Skeletal muscle satellite cell (primary cell): ENCODE measurements at regions not wholly inside any gene's neighbourhood (a gene's known extent, or its start where the extent isn't known, plus 50 kb on each side); places are given as distances from the start of the nearest gene placed in this dataset.
A peak's percentile ranks its signal among the peaks of the same experiment; 100 is the strongest.

Experiments used
- H3K27me3 ChIP-seq: 2 replicates; pipeline ENCODE4 v1.7.0; 2013; ENCODE audit warnings: low read length; ENCODE audit not compliant: control insufficient read depth, insufficient read depth
- H3K36me3 ChIP-seq: 2 replicates; pipeline ENCODE4 v1.7.0; 2013; ENCODE audit warnings: mild to moderate bottlenecking, control low read depth, low read length; ENCODE audit not compliant: insufficient read depth
- H3K4me1 ChIP-seq: 2 replicates; pipeline ENCODE4 v1.7.0; 2013; ENCODE audit warnings: low read length; ENCODE audit not compliant: control insufficient read depth, insufficient read depth
- H3K4me2 ChIP-seq: 2 replicates; pipeline ENCODE4 v1.7.0; 2013; ENCODE audit warnings: mild to moderate bottlenecking, low read length
- H3K4me3 ChIP-seq: 2 replicates; pipeline ENCODE4 v1.7.0; 2013; ENCODE audit warnings: low read length
- H3K9ac ChIP-seq: 2 replicates; pipeline ENCODE4 v1.7.0; 2013; ENCODE audit warnings: mild to moderate bottlenecking, low read depth, low read length, moderate library complexity
- H3K9me3 ChIP-seq: replicated peaks from 2 replicates; pipeline ENCODE4 v1.7.0; 2013; ENCODE audit warnings: mild to moderate bottlenecking, control low read depth, low read length

DNA sequence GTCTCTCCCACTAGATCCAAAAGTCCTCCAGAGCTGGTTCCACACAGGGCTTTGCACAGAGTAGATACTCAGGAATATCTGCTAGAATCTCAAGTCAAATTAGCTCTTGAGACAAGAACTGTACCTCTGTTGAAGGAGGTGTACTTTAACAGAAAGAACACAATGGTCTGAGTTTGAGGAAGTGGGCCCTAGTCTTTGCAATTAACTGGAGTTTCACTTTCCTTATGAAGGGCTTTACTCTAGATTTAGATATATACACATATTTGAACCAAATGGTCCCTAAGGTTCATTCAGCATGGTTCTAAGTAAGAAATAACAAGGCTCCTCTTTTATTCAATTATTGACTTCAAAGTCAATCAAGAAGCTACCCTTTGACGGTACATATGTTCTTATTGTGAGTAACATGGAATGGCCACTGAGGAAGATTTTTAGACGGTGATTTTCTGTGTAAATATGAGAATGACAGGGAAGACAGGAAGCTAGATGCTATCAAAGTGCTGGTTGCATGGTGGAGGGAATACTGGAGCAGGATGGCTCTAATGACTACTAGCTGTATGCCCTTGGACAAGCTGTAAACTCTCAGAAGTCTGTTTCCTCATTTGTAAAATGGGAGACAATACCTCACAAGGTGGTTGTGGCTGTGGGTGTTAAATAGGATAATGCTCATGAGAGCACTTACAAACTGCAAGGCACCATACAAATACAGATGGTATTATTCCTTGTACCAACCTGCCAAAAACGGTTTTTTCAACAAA, 73.5 kb upstream of the SERTAD2 start:
- Histone ChIP-seq H3K4me1 (peaks cover 31% of the 10 kb centered on the region), H3K4me3 (no peak overlapping the region), H3K9ac (no peak overlapping the region), H3K36me3 (no peaks in the 10 kb centered on the region), H3K4me2 (no peak overlapping the region), H3K27me3 (no peaks in the 10 kb centered on the region), H3K9me3 (no peaks in the 10 kb centered on the region)

DNA sequence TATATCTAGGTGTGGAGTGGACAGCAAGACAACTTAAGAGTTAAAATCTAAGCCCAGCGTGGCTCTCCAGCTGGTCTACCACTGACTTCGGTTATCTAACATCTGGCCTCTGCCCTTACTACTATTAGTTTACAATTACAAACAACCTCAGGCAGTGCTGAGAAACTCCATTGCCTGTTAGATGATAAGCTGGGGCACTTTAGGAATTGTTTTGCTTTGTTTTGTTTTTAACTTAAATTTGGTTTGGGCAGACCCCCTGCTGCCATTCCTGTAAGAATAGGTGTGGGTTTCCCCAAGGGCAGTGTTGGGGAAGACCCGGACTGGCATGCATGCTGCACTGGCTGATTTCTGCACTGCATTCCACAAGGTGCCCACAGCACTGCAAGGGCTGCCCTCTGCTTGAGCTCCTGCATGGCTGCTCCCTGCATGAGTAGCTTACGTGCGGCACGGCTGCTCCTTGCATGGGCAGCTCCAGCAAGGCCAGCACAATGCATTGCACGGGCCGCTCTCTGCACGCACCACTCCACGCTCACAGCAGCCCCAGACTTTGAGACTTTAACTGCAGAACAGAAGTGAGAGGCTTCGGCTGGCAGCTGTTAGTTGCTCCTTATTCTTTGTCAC, 74.2 kb upstream of the SERTAD2 start:
- Histone ChIP-seq H3K4me3 (no peak overlapping the region), H3K4me2 (no peak overlapping the region), H3K4me1 (peaks cover 31% of the 10 kb centered on the region), H3K9ac (no peak overlapping the region), H3K36me3 (no peaks in the 10 kb centered on the region), H3K27me3 (no peaks in the 10 kb centered on the region), H3K9me3 (no peaks in the 10 kb centered on the region)

GRCh38 chr2:64730551-64731262, 77.0 kb upstream of the SERTAD2 start:
- H3K9me3 ChIP-seq: no peaks in the 10 kb centered on the region
- no peaks in the 10 kb centered on the region for H3K27me3 ChIP-seq
- H3K4me1 ChIP-seq: peaks cover 31% of the 10 kb centered on the region
- H3K9ac ChIP-seq: peak overlapping the region; percentile 67
- H3K4me3 ChIP-seq: peak overlapping the region; percentile 69
- peak overlapping the region; percentile 95 for H3K4me2 ChIP-seq
- no peaks in the 10 kb centered on the region for H3K36me3 ChIP-seq

DNA sequence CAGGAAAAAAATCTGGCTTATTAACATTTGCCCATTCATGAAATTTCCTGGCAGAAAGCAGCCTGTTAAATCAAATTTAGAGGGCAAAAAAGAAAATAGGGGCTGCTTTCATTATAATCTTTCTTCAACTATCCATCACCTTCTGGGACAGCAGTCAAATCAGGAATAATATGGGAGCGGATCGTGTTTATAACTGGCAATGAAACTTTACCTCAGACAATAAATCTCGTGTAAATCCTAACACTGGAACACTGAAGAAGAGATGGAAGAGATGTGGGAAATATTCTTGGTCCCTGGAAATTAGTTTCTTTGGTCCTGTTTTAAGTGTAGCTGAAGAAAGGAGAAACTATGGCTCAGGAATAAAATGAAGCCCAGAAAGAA, 77.5 kb upstream of the SERTAD2 start:
- Histone ChIP-seq H3K4me3 (peak overlapping the region; percentile 69), H3K27me3 (no peaks in the 10 kb centered on the region), H3K4me2 (peak overlapping the region; percentile 95), H3K9me3 (no peaks in the 10 kb centered on the region), H3K36me3 (no peaks in the 10 kb centered on the region), H3K4me1 (peaks cover 31% of the 10 kb centered on the region), H3K9ac (peak overlapping the region; percentile 67)

DNA sequence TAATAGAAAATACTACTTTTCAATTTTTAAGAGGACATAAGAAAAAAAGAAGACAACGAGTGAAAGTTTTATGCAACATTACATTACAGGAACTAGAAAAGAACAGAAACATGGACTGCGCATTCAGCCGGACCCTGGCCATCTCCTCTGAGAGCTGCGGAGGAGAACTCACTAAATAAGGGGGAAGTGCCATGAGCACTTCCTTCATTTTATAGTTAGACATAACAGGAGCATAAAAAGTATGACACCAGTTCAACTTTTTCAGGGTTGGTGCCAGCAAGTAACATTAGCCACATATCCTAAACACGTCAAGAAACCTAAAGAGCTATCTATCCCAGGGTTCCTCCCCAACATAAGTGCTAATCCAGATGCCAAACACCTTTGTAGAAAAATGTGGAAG, 78.0 kb upstream of the SERTAD2 start:
- Histone ChIP-seq H3K27me3 (no peaks in the 10 kb centered on the region), H3K4me3 (no peak overlapping the region), H3K36me3 (no peaks in the 10 kb centered on the region), H3K9me3 (no peaks in the 10 kb centered on the region), H3K9ac (peak overlapping the region; percentile 67), H3K4me2 (peak overlapping the region; percentile 95), H3K4me1 (peaks cover 31% of the 10 kb centered on the region)

- Histone ChIP-seq H3K27me3 (no peaks in the 10 kb centered on the region), H3K4me3 (no peak overlapping the region), H3K4me1 (peaks cover 27% of the 10 kb centered on the region), H3K4me2 (no peak overlapping the region), H3K9me3 (no peaks in the 10 kb centered on the region), H3K36me3 (peaks cover 2% of the 10 kb centered on the region), H3K9ac (no peak overlapping the region)
Observed at GRCh38 chr2:64732146-64732545, 78.4 kb upstream of the SERTAD2 start.

DNA sequence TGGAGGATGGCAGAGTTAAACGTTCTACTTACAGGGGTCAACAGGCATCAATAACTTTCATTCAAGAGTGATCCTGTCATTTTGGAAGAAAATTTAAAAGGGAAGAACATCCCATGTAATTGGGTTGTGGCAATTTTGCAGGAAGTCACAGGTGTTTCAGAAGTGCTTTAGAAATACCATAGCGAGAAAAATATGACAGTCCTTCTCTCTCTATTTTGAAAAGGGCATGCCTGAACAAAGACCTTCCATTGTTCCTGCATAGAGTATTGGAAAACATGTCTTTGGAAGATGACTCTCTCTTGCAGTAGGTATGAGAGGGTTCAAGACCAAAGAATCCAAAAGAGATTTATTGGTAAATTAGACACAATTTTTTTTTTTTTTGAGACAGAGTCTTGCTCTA, 81.8 kb upstream of the SERTAD2 start:
- Histone ChIP-seq H3K4me3 (no peak overlapping the region), H3K9ac (no peak overlapping the region), H3K4me2 (no peak overlapping the region), H3K27me3 (no peaks in the 10 kb centered on the region), H3K9me3 (no peaks in the 10 kb centered on the region), H3K36me3 (peaks cover 4% of the 10 kb centered on the region), H3K4me1 (peaks cover 13% of the 10 kb centered on the region)

- peaks cover 4% of the 10 kb centered on the region for H3K36me3 ChIP-seq
- H3K4me3 ChIP-seq: no peak overlapping the region
- no peaks in the 10 kb centered on the region for H3K9me3 ChIP-seq
- H3K27me3 ChIP-seq: no peaks in the 10 kb centered on the region
- H3K9ac ChIP-seq: no peak overlapping the region
- no peak overlapping the region for H3K4me2 ChIP-seq
- H3K4me1 ChIP-seq: no peaks in the 10 kb centered on the region
Observed at GRCh38 chr2:64737547-64737946, 83.8 kb upstream of the SERTAD2 start.

GRCh38 chr2:64738026-64738425, 84.3 kb upstream of the SERTAD2 start:
- H3K27me3 ChIP-seq: no peaks in the 10 kb centered on the region
- no peaks in the 10 kb centered on the region for H3K9me3 ChIP-seq
- peaks cover 3% of the 10 kb centered on the region for H3K4me1 ChIP-seq
- H3K4me3 ChIP-seq: no peak overlapping the region
- H3K36me3 ChIP-seq: peaks cover 4% of the 10 kb centered on the region
- no peak overlapping the region for H3K4me2 ChIP-seq
- no peak overlapping the region for H3K9ac ChIP-seq

DNA sequence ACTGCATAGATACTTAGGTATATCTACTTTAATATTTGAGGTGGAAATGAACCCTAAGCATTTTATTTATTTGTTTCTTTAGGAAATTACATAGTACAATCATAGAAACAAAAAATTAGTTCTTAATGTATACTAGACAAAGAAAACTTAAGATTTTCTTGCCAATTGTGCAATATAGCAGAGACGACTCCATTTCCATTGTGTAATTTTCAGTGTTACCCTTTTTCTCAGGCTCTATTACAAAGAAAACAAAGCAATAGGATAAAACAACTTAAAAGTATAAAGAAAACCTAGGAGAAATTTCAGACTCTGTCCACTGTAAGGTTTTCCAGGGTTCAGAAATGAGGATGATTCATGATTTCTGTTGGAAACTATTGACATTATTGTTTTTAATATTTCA, 89.0 kb upstream of the SERTAD2 start:
- Histone ChIP-seq H3K27me3 (no peaks in the 10 kb centered on the region), H3K36me3 (no peaks in the 10 kb centered on the region), H3K9ac (no peak overlapping the region), H3K4me2 (no peak overlapping the region), H3K4me3 (no peak overlapping the region), H3K4me1 (peaks cover 13% of the 10 kb centered on the region), H3K9me3 (no peaks in the 10 kb centered on the region)

GRCh38 chr2:64743739-64744330, 90.1 kb upstream of the SERTAD2 start:
- H3K4me3 ChIP-seq: no peak overlapping the region
- peaks cover 18% of the 10 kb centered on the region for H3K4me1 ChIP-seq
- H3K9ac ChIP-seq: no peak overlapping the region
- H3K36me3 ChIP-seq: no peaks in the 10 kb centered on the region
- H3K9me3 ChIP-seq: no peaks in the 10 kb centered on the region
- H3K27me3 ChIP-seq: no peaks in the 10 kb centered on the region
- H3K4me2 ChIP-seq: no peak overlapping the region
